Caco-2 (cell line): ENCODE measurements at regions not wholly inside any gene's neighbourhood (a gene's known extent, or its start where the extent isn't known, plus 50 kb on each side); places are given as distances from the start of the nearest gene placed in this dataset.

ENCODE experiments used
- BruUV-seq: library from RNA; stranded (reverse); fragments of 400-500 nt; replicated peaks from 2 replicates; lab custom pipeline; 2021; lab: Mats Ljungman, UMichigan
- CTCF ChIA-PET: fragments of 300-600 bp; sonication (Branson Sonifier 250); formaldehyde crosslinking; loops from one replicate; lab custom pipeline; 2022; ENCODE audit warnings: antibody characterized with exemption; lab: Charles Lee
- POLR2A ChIA-PET: fragments of 300-600 bp; sonication (Branson Sonifier 250); formaldehyde crosslinking; loops from one replicate; lab custom pipeline; 2022; ENCODE audit warnings: antibody characterized with exemption; lab: Charles Lee
- DNase-seq, 2 experiments: peaks; one replicate each; pipeline versions ENCODE4 v3.0.0 to v3.0.0-alpha.2; 2020 to 2022
- H3K27me3 ChIP-seq: replicated peaks from 2 replicates; pipeline ENCODE4 v1.6.0; 2011; ENCODE audit warnings: low read length; ENCODE audit not compliant: control insufficient read depth, insufficient read depth
- H3K36me3 ChIP-seq: 2 replicates; pipeline ENCODE4 v1.5.1; 2011; ENCODE audit warnings: low read length; ENCODE audit not compliant: control insufficient read depth, insufficient read depth
- H3K4me1 ChIP-seq: fragments of 250-450 bp; sonication (Bioruptor Pico); 2 replicates; pipeline ENCODE4 v1.5.1; 2020; ENCODE audit warnings: mild to moderate bottlenecking
- H3K4me3 ChIP-seq: 2 replicates; pipeline ENCODE4 v1.5.1; 2011; ENCODE audit warnings: low read depth, mild to moderate bottlenecking, control low read depth, low read length
- H3K9me3 ChIP-seq: fragments of 250-450 bp; sonication (Bioruptor Pico); 2 replicates; pipeline ENCODE4 v1.5.1; 2020; ENCODE audit warnings: mild to moderate bottlenecking, moderate library complexity
- H3K27ac Mint-ChIP-seq: one replicate; pipeline ENCODE4 v1.8.0; 2022; ENCODE audit warnings: mixed read lengths; ENCODE audit not compliant: unreplicated experiment
- H3K27me3 Mint-ChIP-seq: one replicate; pipeline ENCODE4 v1.8.0; 2022; ENCODE audit warnings: mixed read lengths; ENCODE audit not compliant: insufficient read depth, unreplicated experiment
- H3K36me3 Mint-ChIP-seq: one replicate; pipeline ENCODE4 v1.8.0; 2022; ENCODE audit warnings: mild to moderate bottlenecking, mixed read lengths; ENCODE audit not compliant: insufficient read depth, unreplicated experiment
- H3K4me1 Mint-ChIP-seq: one replicate; pipeline ENCODE4 v1.8.0; 2022; ENCODE audit warnings: low read depth, mixed read lengths; ENCODE audit not compliant: unreplicated experiment
- H3K4me3 Mint-ChIP-seq: one replicate; pipeline ENCODE4 v1.8.0; 2022; ENCODE audit warnings: mild to moderate bottlenecking, moderate library complexity, mixed read lengths; ENCODE audit not compliant: unreplicated experiment
- H3K9me3 Mint-ChIP-seq: one replicate; pipeline ENCODE4 v1.8.0; 2022; ENCODE audit warnings: mixed read lengths; ENCODE audit not compliant: unreplicated experiment
- CTCF ChIP-seq, 2 experiments: fragments of 200-600 bp in 1 of 2; IDR thresholded peaks; 1 replicate in 1 of 2; 2 replicates in 1 of 2; pipeline versions ENCODE4 v1.5.1 to v1.8.0; 2011 to 2022; ENCODE audit warnings: antibody characterized with exemption in 1 of 2, control low read depth in 1 of 2, inconsistent platforms in 1 of 2, low read depth in 1 of 2, low read length in 1 of 2, mild to moderate bottlenecking in 1 of 2, moderate library complexity in 1 of 2; ENCODE audit not compliant: insufficient read depth in 1 of 2, severe bottlenecking in 1 of 2, unreplicated experiment in 1 of 2
- intact Hi-C: fragments of 100-400 bp; cut with micrococcal nuclease; formaldehyde crosslinking; loops from one replicate; pipeline ENCODE4 v1.10.0; 2022; ENCODE audit not compliant: unreplicated experiment

GRCh38 chr18:78136986-78137385 lies 842.6 kb upstream of the SALL3 start:
- H3K36me3 ChIP-seq, result no peaks in the 10 kb centered on the region
- no peak for TF ChIP-seq CTCF (IDR thresholded peaks at IDR 0.05; ENCODE audit: insufficient read depth in 1 of 2, low read depth in 1 of 2, low read length in 1 of 2, severe bottlenecking in 1 of 2, unreplicated experiment in 1 of 2)
- Mint-ChIP-seq H3K36me3 (no peaks in the 10 kb centered on the region), H3K4me1 (no peaks in the 10 kb centered on the region), H3K4me3 (no peak overlapping the region), H3K27me3 (no peaks in the 10 kb centered on the region), H3K27ac (no peak overlapping the region), H3K9me3 (no peaks in the 10 kb centered on the region)
- ChIA-PET POLR2A (no interaction called here), CTCF (no interaction called here)
- intact Hi-C loops, result no loop called here
- BruUV-seq, result no TSS peak
- H3K4me1 ChIP-seq, result no peaks in the 10 kb centered on the region
- no peaks in the 10 kb centered on the region for H3K9me3 ChIP-seq
- no peaks in the 10 kb centered on the region for H3K27me3 ChIP-seq
- no peak for DNase-seq
- no peak overlapping the region for H3K4me3 ChIP-seq

- no peak for TF ChIP-seq CTCF (IDR thresholded peaks at IDR 0.05; ENCODE audit: insufficient read depth in 1 of 2, low read depth in 1 of 2, low read length in 1 of 2, severe bottlenecking in 1 of 2, unreplicated experiment in 1 of 2)
- no peak overlapping the region for H3K4me3 Mint-ChIP-seq
- no peaks in the 10 kb centered on the region for H3K27me3 ChIP-seq
- ChIA-PET CTCF (no interaction called here), POLR2A (no interaction called here)
- intact Hi-C loops, result no loop called here
- no peaks in the 10 kb centered on the region for H3K36me3 ChIP-seq
- no peaks in the 10 kb centered on the region for H3K9me3 Mint-ChIP-seq
- H3K27me3 Mint-ChIP-seq, result no peaks in the 10 kb centered on the region
- H3K36me3 Mint-ChIP-seq, result no peaks in the 10 kb centered on the region
- no peaks in the 10 kb centered on the region for H3K9me3 ChIP-seq
- no peak overlapping the region for H3K27ac Mint-ChIP-seq
- H3K4me3 ChIP-seq, result no peak overlapping the region
- no peaks in the 10 kb centered on the region for H3K4me1 ChIP-seq
- DNase-seq, result no peak
- no peaks in the 10 kb centered on the region for H3K4me1 Mint-ChIP-seq
- BruUV-seq, result no TSS peak
These were observed 840.6 kb upstream of the SALL3 start for GRCh38 chr18:78138983-78139496.

GRCh38 chr18:78140294-78140693 lies 839.3 kb upstream of the SALL3 start:
- no peaks in the 10 kb centered on the region for H3K9me3 Mint-ChIP-seq

More at GRCh38 chr18:78140294-78140693, 839.3 kb upstream of the SALL3 start:
- no peak for TF ChIP-seq CTCF (IDR thresholded peaks at IDR 0.05; ENCODE audit: insufficient read depth in 1 of 2, low read depth in 1 of 2, low read length in 1 of 2, severe bottlenecking in 1 of 2, unreplicated experiment in 1 of 2)
- no peaks in the 10 kb centered on the region for H3K36me3 Mint-ChIP-seq
- H3K27me3 ChIP-seq, result no peaks in the 10 kb centered on the region
- no peak for DNase-seq
- no peak overlapping the region for H3K4me3 ChIP-seq
- intact Hi-C loops, result no loop called here
- no peaks in the 10 kb centered on the region for H3K27me3 Mint-ChIP-seq
- ChIA-PET POLR2A (no interaction called here), CTCF (no interaction called here)
- H3K27ac Mint-ChIP-seq, result no peak overlapping the region
- no TSS peak for BruUV-seq
- H3K4me1 Mint-ChIP-seq, result no peaks in the 10 kb centered on the region
- H3K4me3 Mint-ChIP-seq, result no peak overlapping the region
- no peaks in the 10 kb centered on the region for H3K4me1 ChIP-seq
- no peaks in the 10 kb centered on the region for H3K9me3 ChIP-seq
- no peaks in the 10 kb centered on the region for H3K36me3 ChIP-seq
